Liver (tissue), 8 donors: ENCODE measurements at regions not wholly inside any gene's neighbourhood (a gene's known extent, or its start where the extent isn't known, plus 50 kb on each side); places are given as distances from the start of the nearest gene placed in this dataset.

Experiments
- DNase-seq: peaks from one replicate; pipeline ENCODE4 v3.0.0-alpha.2; 2017; ENCODE audit warnings: low spot score
- H3K27ac ChIP-seq, 2 donors: one replicate each; pipeline ENCODE4 v1.7.0; 2013; ENCODE audit warnings: inconsistent platforms in 2 of 2, low read length in 2 of 2, control low read depth in 1 of 2, low read depth in 1 of 2, mild to moderate bottlenecking in 1 of 2
- H3K27me3 ChIP-seq, 4 donors: one replicate each; pipeline versions ENCODE4 v1.6.1 to v1.7.0; 2013; ENCODE audit warnings: low read length in 3 of 4, inconsistent platforms in 1 of 4, mild to moderate bottlenecking in 1 of 4, moderate library complexity in 1 of 4; ENCODE audit not compliant: control insufficient read depth in 4 of 4, insufficient read depth in 4 of 4
- H3K36me3 ChIP-seq, 4 donors: one replicate each; pipeline versions ENCODE4 v1.6.1 to v1.7.0; 2013; ENCODE audit warnings: low read length in 3 of 4, mild to moderate bottlenecking in 3 of 4, low read depth in 1 of 4, moderate library complexity in 1 of 4; ENCODE audit not compliant: control insufficient read depth in 4 of 4, insufficient read depth in 3 of 4
- H3K4me1 ChIP-seq, 4 donors: one replicate each; pipeline versions ENCODE4 v1.6.1 to v1.7.0; 2013; ENCODE audit warnings: low read length in 3 of 4, mild to moderate bottlenecking in 3 of 4, moderate library complexity in 1 of 4; ENCODE audit not compliant: control insufficient read depth in 4 of 4, insufficient read depth in 4 of 4
- H3K4me3 ChIP-seq, 3 donors: one replicate each; pipeline versions ENCODE4 v1.6.1 to v1.7.0; 2013; ENCODE audit warnings: low read length in 3 of 3, control low read depth in 1 of 3, low read depth in 1 of 3, mild to moderate bottlenecking in 1 of 3
- H3K9ac ChIP-seq, 2 donors: one replicate each; pipeline ENCODE4 v1.7.0; 2013; ENCODE audit warnings: low read length in 2 of 2, mild to moderate bottlenecking in 2 of 2, moderate library complexity in 2 of 2, control low read depth in 1 of 2, low read depth in 1 of 2
- H3K9me3 ChIP-seq, 4 donors: one replicate each; pipeline versions ENCODE4 v1.6.1 to v1.7.0; 2013; ENCODE audit warnings: low read length in 3 of 4; ENCODE audit not compliant: control insufficient read depth in 4 of 4
- EGR1 ChIP-seq, 2 donors: IDR thresholded peaks; 2 replicates each; pipeline ENCODE4 v1.6.1; 2016 to 2018; ENCODE audit warnings: antibody characterized with exemption in 2 of 2, low read depth in 2 of 2
- FOXA1 ChIP-seq: IDR thresholded peaks from 2 replicates; pipeline ENCODE4 v1.6.1; 2016; ENCODE audit warnings: antibody characterized with exemption
- FOXA2 ChIP-seq: IDR thresholded peaks from 2 replicates; pipeline ENCODE4 v1.6.1; 2016; ENCODE audit warnings: antibody characterized with exemption
- GABPA ChIP-seq, 2 donors: IDR thresholded peaks in 1 of 2; conservative IDR thresholded peaks in 1 of 2; 2 replicates each; pipeline ENCODE4 v1.6.1; 2016; ENCODE audit warnings: antibody characterized with exemption in 2 of 2, mild to moderate bottlenecking in 1 of 2, moderate library complexity in 1 of 2
- HNF4A ChIP-seq, 2 donors: conservative IDR thresholded peaks; 2 replicates each; pipeline ENCODE4 v1.6.1; 2016; ENCODE audit warnings: antibody characterized with exemption in 2 of 2, mild to moderate bottlenecking in 2 of 2
- HNF4G ChIP-seq: IDR thresholded peaks from 2 replicates; pipeline ENCODE4 v1.6.1; 2016; ENCODE audit warnings: antibody characterized with exemption
- JUND ChIP-seq, 2 donors: IDR thresholded peaks; 2 replicates each; pipeline ENCODE4 v1.6.1; 2016; ENCODE audit warnings: antibody characterized with exemption in 2 of 2
- MAX ChIP-seq: IDR thresholded peaks from 2 replicates; pipeline ENCODE4 v1.6.1; 2016; ENCODE audit warnings: antibody characterized with exemption
- NR2F2 ChIP-seq: IDR thresholded peaks from 2 replicates; pipeline ENCODE4 v1.6.1; 2016; ENCODE audit warnings: antibody characterized with exemption
- RAD21 ChIP-seq, 2 donors: IDR thresholded peaks; 2 replicates each; pipeline ENCODE4 v1.6.1; 2016; ENCODE audit warnings: antibody characterized with exemption in 2 of 2, mild to moderate bottlenecking in 2 of 2
- REST ChIP-seq: IDR thresholded peaks from 2 replicates; pipeline ENCODE4 v1.6.1; 2016; ENCODE audit warnings: antibody characterized with exemption, mild to moderate bottlenecking
- RXRA ChIP-seq, 2 donors: IDR thresholded peaks; 2 replicates each; pipeline ENCODE4 v1.6.1; 2017 to 2018; ENCODE audit warnings: antibody characterized with exemption in 2 of 2, mild to moderate bottlenecking in 1 of 2
- SP1 ChIP-seq: IDR thresholded peaks from 2 replicates; pipeline ENCODE4 v1.6.1; 2018; ENCODE audit warnings: antibody characterized with exemption, mild to moderate bottlenecking
- WGBS: extraction: QIAGEN DNeasy Blood & Tissue Kit; methylation state at CpG from one replicate; pipeline ENCODE4 v1.1.7; 2013; 5-methylcytosine and 5-hydroxymethylcytosine counted together
- TF ChIP-seq, protein P1 (sequence below): fragments of 150-350 bp; IDR thresholded peaks from 2 replicates; pipeline ENCODE4 v1.5.1; 2017; ENCODE audit warnings: improper control_type of control experiment, low read depth, low read length; ENCODE audit not compliant: missing input control
- TF ChIP-seq, protein P2 (sequence below): IDR thresholded peaks from 2 replicates; pipeline ENCODE4 v1.6.1; 2016; ENCODE audit warnings: antibody characterized with exemption
- TF ChIP-seq, protein P3 (sequence below): IDR thresholded peaks from 2 replicates; pipeline ENCODE4 v1.6.1; 2016; ENCODE audit warnings: antibody characterized with exemption
- donor health status: healthy.
- donor health status: healthy.
- donor health status: healthy.
- donor health status: healthy.
- donor health status: healthy.

- no peaks in the 10 kb centered on the region for H3K9me3 ChIP-seq
- DNase-seq: no peak
- no peak overlapping the region for H3K4me3 ChIP-seq
- no peak overlapping the region for H3K9ac ChIP-seq
- no peaks in the 10 kb centered on the region for H3K27me3 ChIP-seq
- TF ChIP-seq MAX (no peak), HNF4G (no peak), SP1 (no peak), GABPA (IDR thresholded peaks at IDR 0.05 in 1 of 2, conservative IDR thresholded peaks at IDR 0.05 in 1 of 2) (no peak), NR2F2 (no peak), REST (no peak), HNF4A (conservative IDR thresholded peaks at IDR 0.05) (no peak), RXRA (IDR thresholded peaks at IDR 0.05) (no peak), RAD21 (IDR thresholded peaks at IDR 0.05) (no peak), JUND (IDR thresholded peaks at IDR 0.05) (no peak), FOXA1 (no peak)
- TF ChIP-seq, protein P1, sequence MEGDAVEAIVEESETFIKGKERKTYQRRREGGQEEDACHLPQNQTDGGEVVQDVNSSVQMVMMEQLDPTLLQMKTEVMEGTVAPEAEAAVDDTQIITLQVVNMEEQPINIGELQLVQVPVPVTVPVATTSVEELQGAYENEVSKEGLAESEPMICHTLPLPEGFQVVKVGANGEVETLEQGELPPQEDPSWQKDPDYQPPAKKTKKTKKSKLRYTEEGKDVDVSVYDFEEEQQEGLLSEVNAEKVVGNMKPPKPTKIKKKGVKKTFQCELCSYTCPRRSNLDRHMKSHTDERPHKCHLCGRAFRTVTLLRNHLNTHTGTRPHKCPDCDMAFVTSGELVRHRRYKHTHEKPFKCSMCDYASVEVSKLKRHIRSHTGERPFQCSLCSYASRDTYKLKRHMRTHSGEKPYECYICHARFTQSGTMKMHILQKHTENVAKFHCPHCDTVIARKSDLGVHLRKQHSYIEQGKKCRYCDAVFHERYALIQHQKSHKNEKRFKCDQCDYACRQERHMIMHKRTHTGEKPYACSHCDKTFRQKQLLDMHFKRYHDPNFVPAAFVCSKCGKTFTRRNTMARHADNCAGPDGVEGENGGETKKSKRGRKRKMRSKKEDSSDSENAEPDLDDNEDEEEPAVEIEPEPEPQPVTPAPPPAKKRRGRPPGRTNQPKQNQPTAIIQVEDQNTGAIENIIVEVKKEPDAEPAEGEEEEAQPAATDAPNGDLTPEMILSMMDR: no peak
- TF ChIP-seq, protein P2, sequence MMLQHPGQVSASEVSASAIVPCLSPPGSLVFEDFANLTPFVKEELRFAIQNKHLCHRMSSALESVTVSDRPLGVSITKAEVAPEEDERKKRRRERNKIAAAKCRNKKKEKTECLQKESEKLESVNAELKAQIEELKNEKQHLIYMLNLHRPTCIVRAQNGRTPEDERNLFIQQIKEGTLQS: no peak
- TF ChIP-seq, protein P3, sequence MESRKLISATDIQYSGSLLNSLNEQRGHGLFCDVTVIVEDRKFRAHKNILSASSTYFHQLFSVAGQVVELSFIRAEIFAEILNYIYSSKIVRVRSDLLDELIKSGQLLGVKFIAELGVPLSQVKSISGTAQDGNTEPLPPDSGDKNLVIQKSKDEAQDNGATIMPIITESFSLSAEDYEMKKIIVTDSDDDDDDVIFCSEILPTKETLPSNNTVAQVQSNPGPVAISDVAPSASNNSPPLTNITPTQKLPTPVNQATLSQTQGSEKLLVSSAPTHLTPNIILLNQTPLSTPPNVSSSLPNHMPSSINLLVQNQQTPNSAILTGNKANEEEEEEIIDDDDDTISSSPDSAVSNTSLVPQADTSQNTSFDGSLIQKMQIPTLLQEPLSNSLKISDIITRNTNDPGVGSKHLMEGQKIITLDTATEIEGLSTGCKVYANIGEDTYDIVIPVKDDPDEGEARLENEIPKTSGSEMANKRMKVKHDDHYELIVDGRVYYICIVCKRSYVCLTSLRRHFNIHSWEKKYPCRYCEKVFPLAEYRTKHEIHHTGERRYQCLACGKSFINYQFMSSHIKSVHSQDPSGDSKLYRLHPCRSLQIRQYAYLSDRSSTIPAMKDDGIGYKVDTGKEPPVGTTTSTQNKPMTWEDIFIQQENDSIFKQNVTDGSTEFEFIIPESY: no peak
- no peaks in the 10 kb centered on the region for H3K36me3 ChIP-seq
- no peak overlapping the region for H3K27ac ChIP-seq
- H3K4me1 ChIP-seq: no peaks in the 10 kb centered on the region
Observed at GRCh38 chr7:19939746-19940145, 166.3 kb upstream of the TMEM196 start.

DNA sequence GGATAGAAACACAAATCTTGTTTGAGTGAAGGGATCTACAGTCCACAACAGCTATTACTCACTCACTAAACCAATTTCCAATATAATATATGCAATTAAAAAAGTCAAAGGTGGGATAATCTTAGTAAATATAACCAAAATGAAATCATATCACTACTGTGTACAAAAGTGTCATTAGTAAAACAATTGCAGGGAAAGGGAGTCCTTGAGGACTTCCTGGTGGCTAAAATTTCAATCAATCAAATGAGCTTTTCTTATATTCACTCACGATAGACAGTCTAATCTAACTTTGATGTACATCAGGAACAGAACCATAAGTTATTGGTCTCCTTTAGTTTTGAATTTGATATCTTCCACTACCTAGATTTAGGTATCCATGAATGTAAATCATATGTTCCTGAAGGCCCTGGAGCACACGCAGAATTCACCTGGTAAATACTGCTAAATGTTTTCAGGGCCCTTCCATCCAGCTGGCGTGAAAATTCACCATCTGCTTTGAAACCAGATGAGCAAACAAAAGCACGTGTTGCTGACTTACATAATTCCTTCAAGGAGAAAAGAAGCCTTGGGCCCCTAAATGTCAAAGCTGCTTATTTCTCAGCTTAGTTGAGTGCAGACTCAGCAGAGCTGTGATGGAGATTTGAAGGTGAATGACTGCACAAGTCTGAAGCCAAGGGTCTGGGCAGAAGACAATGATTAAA, 159.3 kb upstream of the TMEM196 start:
- Histone ChIP-seq H3K27ac (no peak overlapping the region), H3K9me3 (no peaks in the 10 kb centered on the region), H3K9ac (no peak overlapping the region), H3K36me3 (no peaks in the 10 kb centered on the region), H3K4me1 (no peaks in the 10 kb centered on the region), H3K27me3 (no peaks in the 10 kb centered on the region), H3K4me3 (no peak overlapping the region)
- WGBS: 51% methylated on average over 4 of the region's 4 CpGs
- DNase-seq: no peak
- TF ChIP-seq HNF4G (no peak), FOXA2 (no peak), REST (no peak), MAX (no peak), JUND (IDR thresholded peaks at IDR 0.05) (no peak), FOXA1 (no peak), RXRA (IDR thresholded peaks at IDR 0.05) (no peak), EGR1 (IDR thresholded peaks at IDR 0.05; ENCODE audit: low read depth in 2 of 2) (no peak), GABPA (IDR thresholded peaks at IDR 0.05 in 1 of 2, conservative IDR thresholded peaks at IDR 0.05 in 1 of 2) (no peak)
- TF ChIP-seq, protein P1: no peak
- TF ChIP-seq, protein P2: no peak
